SK-N-SH (cell line): ENCODE measurements at regions not wholly inside any gene's neighbourhood (a gene's known extent, or its start where the extent isn't known, plus 50 kb on each side); places are given as distances from the start of the nearest gene placed in this dataset.

Source experiments
- EP300 ChIP-seq, 2 experiments: IDR thresholded peaks; 2 replicates each; pipeline versions ENCODE4 v1.4.0 to v1.6.1; 2012; ENCODE audit warnings: borderline replicate concordance in 1 of 2, low read depth in 1 of 2, low read length in 1 of 2
- YY1 ChIP-seq: IDR thresholded peaks from 2 replicates; pipeline ENCODE4 v1.4.0; 2012; ENCODE audit warnings: low read depth, mild to moderate bottlenecking
- TF ChIP-seq, protein P1 (sequence below): IDR thresholded peaks from 2 replicates; pipeline ENCODE4 v1.6.1; 2012; ENCODE audit warnings: mild to moderate bottlenecking, low read depth, low read length, moderate library complexity
- TF ChIP-seq, protein P2 (sequence below): fragments of 200-600 bp; sonication (generic); IDR thresholded peaks from 2 replicates; pipeline ENCODE4 v1.6.1; 2017; ENCODE audit warnings: antibody characterized with exemption, mild to moderate bottlenecking, moderate library complexity
- TF ChIP-seq, protein P3 (sequence below): IDR thresholded peaks from 2 replicates; pipeline ENCODE4 v1.4.0; 2012; ENCODE audit warnings: low read depth

DNA sequence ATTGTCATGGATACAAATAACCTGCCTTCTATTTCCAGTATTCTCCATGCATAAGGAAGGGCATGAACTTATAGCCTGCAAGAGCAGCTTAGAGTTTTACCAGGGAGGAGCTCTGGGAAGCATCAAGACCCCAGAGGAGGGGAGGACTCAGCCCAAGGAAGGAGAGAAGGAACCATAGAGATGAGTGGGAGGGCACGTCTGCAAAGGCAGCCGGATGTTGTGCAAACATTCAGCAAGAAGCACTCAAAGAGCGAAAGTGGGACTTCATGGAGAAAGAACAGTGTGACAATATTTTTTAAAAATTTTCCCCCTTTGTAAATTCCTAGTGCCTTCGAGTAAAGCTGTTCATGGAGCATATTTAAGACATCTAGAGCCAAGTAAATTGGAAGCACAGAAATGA lies 270.1 kb upstream of the PTGER4 start:
- TF ChIP-seq, protein P1, sequence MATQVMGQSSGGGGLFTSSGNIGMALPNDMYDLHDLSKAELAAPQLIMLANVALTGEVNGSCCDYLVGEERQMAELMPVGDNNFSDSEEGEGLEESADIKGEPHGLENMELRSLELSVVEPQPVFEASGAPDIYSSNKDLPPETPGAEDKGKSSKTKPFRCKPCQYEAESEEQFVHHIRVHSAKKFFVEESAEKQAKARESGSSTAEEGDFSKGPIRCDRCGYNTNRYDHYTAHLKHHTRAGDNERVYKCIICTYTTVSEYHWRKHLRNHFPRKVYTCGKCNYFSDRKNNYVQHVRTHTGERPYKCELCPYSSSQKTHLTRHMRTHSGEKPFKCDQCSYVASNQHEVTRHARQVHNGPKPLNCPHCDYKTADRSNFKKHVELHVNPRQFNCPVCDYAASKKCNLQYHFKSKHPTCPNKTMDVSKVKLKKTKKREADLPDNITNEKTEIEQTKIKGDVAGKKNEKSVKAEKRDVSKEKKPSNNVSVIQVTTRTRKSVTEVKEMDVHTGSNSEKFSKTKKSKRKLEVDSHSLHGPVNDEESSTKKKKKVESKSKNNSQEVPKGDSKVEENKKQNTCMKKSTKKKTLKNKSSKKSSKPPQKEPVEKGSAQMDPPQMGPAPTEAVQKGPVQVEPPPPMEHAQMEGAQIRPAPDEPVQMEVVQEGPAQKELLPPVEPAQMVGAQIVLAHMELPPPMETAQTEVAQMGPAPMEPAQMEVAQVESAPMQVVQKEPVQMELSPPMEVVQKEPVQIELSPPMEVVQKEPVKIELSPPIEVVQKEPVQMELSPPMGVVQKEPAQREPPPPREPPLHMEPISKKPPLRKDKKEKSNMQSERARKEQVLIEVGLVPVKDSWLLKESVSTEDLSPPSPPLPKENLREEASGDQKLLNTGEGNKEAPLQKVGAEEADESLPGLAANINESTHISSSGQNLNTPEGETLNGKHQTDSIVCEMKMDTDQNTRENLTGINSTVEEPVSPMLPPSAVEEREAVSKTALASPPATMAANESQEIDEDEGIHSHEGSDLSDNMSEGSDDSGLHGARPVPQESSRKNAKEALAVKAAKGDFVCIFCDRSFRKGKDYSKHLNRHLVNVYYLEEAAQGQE, result no peak
- TF ChIP-seq, protein P2, sequence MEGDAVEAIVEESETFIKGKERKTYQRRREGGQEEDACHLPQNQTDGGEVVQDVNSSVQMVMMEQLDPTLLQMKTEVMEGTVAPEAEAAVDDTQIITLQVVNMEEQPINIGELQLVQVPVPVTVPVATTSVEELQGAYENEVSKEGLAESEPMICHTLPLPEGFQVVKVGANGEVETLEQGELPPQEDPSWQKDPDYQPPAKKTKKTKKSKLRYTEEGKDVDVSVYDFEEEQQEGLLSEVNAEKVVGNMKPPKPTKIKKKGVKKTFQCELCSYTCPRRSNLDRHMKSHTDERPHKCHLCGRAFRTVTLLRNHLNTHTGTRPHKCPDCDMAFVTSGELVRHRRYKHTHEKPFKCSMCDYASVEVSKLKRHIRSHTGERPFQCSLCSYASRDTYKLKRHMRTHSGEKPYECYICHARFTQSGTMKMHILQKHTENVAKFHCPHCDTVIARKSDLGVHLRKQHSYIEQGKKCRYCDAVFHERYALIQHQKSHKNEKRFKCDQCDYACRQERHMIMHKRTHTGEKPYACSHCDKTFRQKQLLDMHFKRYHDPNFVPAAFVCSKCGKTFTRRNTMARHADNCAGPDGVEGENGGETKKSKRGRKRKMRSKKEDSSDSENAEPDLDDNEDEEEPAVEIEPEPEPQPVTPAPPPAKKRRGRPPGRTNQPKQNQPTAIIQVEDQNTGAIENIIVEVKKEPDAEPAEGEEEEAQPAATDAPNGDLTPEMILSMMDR, result no peak
- TF ChIP-seq YY1 (no peak), EP300 (IDR thresholded peaks at IDR 0.05; ENCODE audit: borderline replicate concordance in 1 of 2, low read depth in 1 of 2, low read length in 1 of 2) (no peak)
- TF ChIP-seq, protein P3, sequence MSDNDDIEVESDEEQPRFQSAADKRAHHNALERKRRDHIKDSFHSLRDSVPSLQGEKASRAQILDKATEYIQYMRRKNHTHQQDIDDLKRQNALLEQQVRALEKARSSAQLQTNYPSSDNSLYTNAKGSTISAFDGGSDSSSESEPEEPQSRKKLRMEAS, result no peak
